ENCODE measurements at regions not wholly inside any gene's neighbourhood (a gene's known extent, or its start where the extent isn't known, plus 50 kb on each side); places are given as distances from the start of the nearest gene placed in this dataset.
A peak's percentile ranks its signal among the peaks of the same experiment; 100 is the strongest.

- H3K4me2 ChIP-seq (ENCODE audit: control insufficient read depth, extremely low read depth, insufficient read depth, low read depth, low read length) = no peak overlapping the region
Observed at GRCh38 chr4:138945840-138946239, 69.7 kb upstream of the NOCT start.

DNA sequence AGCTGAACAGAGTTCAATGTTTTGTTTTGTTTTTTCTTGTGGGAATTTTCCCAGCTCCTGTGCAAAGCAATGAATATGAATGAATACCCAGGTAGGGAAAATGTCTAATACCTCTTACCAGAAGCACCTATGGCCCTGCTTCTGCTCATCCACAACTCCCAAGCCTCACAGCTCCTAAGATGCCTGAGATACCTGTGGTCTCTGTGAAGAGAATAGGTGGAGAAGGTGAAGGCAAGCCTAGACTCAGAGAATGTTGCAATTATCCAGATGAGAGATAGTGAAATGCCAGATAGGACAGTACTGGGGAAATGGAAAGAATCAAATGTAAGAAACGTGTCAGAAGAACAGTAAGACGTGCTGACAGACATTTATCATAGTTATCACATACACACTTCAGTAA, 70.2 kb upstream of the NOCT start:
- H4K20me1 ChIP-seq (ENCODE audit: control insufficient read depth, extremely low read depth, insufficient read depth, low read length) = no peaks in the 10 kb centered on the region
- dilution Hi-C loops (cut with MboI; ENCODE audit: extremely low pct_ligation_motif_present, low sequenced_read_pairs) = no loop called here
- TF ChIP-seq EZH2 (IDR thresholded peaks at IDR 0.05; ENCODE audit: low read length) = no peak
- TF ChIP-seq, protein P1, sequence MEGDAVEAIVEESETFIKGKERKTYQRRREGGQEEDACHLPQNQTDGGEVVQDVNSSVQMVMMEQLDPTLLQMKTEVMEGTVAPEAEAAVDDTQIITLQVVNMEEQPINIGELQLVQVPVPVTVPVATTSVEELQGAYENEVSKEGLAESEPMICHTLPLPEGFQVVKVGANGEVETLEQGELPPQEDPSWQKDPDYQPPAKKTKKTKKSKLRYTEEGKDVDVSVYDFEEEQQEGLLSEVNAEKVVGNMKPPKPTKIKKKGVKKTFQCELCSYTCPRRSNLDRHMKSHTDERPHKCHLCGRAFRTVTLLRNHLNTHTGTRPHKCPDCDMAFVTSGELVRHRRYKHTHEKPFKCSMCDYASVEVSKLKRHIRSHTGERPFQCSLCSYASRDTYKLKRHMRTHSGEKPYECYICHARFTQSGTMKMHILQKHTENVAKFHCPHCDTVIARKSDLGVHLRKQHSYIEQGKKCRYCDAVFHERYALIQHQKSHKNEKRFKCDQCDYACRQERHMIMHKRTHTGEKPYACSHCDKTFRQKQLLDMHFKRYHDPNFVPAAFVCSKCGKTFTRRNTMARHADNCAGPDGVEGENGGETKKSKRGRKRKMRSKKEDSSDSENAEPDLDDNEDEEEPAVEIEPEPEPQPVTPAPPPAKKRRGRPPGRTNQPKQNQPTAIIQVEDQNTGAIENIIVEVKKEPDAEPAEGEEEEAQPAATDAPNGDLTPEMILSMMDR (optimal IDR thresholded peaks at IDR 0.05 in 1 of 3, IDR thresholded peaks at IDR 0.05 in 1 of 3, conservative IDR thresholded peaks at IDR 0.05 in 1 of 3; ENCODE audit: extremely low read depth in 1 of 3, insufficient read depth in 2 of 3, low read length in 3 of 3) = no peak
- DNase-seq (ENCODE audit: low read depth, low spot score) (peak; percentile 41), FAIRE-seq (peak; percentile 49)
- H2AFZ ChIP-seq (ENCODE audit: control insufficient read depth, low read length) = no peak overlapping the region
- H3K4me2 ChIP-seq (ENCODE audit: control insufficient read depth, extremely low read depth, insufficient read depth, low read depth, low read length) = no peak overlapping the region
- H3K9me1 ChIP-seq (ENCODE audit: control insufficient read depth, extremely low read depth, insufficient read depth, low read length) = no peaks in the 10 kb centered on the region
- H3K79me2 ChIP-seq (ENCODE audit: control insufficient read depth, insufficient read depth, low read length) = no peaks in the 10 kb centered on the region
- no peak overlapping the region for H3K9ac ChIP-seq (ENCODE audit: control insufficient read depth, extremely low read depth, insufficient read depth, low read length)
- H3K9me3 ChIP-seq (ENCODE audit: control insufficient read depth, low read depth, low read length) = no peaks in the 10 kb centered on the region
- H3K27me3 ChIP-seq (ENCODE audit: control insufficient read depth, extremely low read depth, insufficient read depth, low read length) = no peaks in the 10 kb centered on the region
- H3K36me3 ChIP-seq (ENCODE audit: control insufficient read depth in 2 of 2, extremely low read depth in 1 of 2, insufficient read depth in 2 of 2, low read length in 2 of 2) = no peaks in the 10 kb centered on the region
- H3K4me1 ChIP-seq (ENCODE audit: control insufficient read depth, extremely low read depth, insufficient read depth, low read length) = peaks cover 13% of the 10 kb centered on the region
- no peak overlapping the region for H3K27ac ChIP-seq (ENCODE audit: control insufficient read depth, insufficient read depth, low read length)
- H3K4me3 ChIP-seq (ENCODE audit: control insufficient read depth in 2 of 3, extremely low read depth in 1 of 3, insufficient read depth in 2 of 3, low read depth in 1 of 3, low read length in 3 of 3) = no peak overlapping the region

More at GRCh38 chr4:138945840-138946239, 69.7 kb upstream of the NOCT start:
- no peak overlapping the region for H2AFZ ChIP-seq (ENCODE audit: control insufficient read depth, low read length)
- no peaks in the 10 kb centered on the region for H3K79me2 ChIP-seq (ENCODE audit: control insufficient read depth, insufficient read depth, low read length)
- no peaks in the 10 kb centered on the region for H3K36me3 ChIP-seq (ENCODE audit: control insufficient read depth in 2 of 2, extremely low read depth in 1 of 2, insufficient read depth in 2 of 2, low read length in 2 of 2)
- FAIRE-seq = no peak
- no peak for DNase-seq (ENCODE audit: low read depth, low spot score)
- H4K20me1 ChIP-seq (ENCODE audit: control insufficient read depth, extremely low read depth, insufficient read depth, low read length) = no peaks in the 10 kb centered on the region
- no peak overlapping the region for H3K27ac ChIP-seq (ENCODE audit: control insufficient read depth, insufficient read depth, low read length)
- H3K9me3 ChIP-seq (ENCODE audit: control insufficient read depth, low read depth, low read length) = no peaks in the 10 kb centered on the region
- H3K27me3 ChIP-seq (ENCODE audit: control insufficient read depth, extremely low read depth, insufficient read depth, low read length) = no peaks in the 10 kb centered on the region
- no peak for TF ChIP-seq EZH2 (IDR thresholded peaks at IDR 0.05; ENCODE audit: low read length)
- TF ChIP-seq, protein P1 (optimal IDR thresholded peaks at IDR 0.05 in 1 of 3, IDR thresholded peaks at IDR 0.05 in 1 of 3, conservative IDR thresholded peaks at IDR 0.05 in 1 of 3; ENCODE audit: extremely low read depth in 1 of 3, insufficient read depth in 2 of 3, low read length in 3 of 3) = no peak
- no peak overlapping the region for H3K4me3 ChIP-seq (ENCODE audit: control insufficient read depth in 2 of 3, extremely low read depth in 1 of 3, insufficient read depth in 2 of 3, low read depth in 1 of 3, low read length in 3 of 3)
- no peaks in the 10 kb centered on the region for H3K9me1 ChIP-seq (ENCODE audit: control insufficient read depth, extremely low read depth, insufficient read depth, low read length)
- H3K4me1 ChIP-seq (ENCODE audit: control insufficient read depth, extremely low read depth, insufficient read depth, low read length) = peaks cover 13% of the 10 kb centered on the region
- H3K9ac ChIP-seq (ENCODE audit: control insufficient read depth, extremely low read depth, insufficient read depth, low read length) = no peak overlapping the region
- dilution Hi-C loops (cut with MboI; ENCODE audit: extremely low pct_ligation_motif_present, low sequenced_read_pairs) = no loop called here
